22Rv1 (cell line): ENCODE measurements at regions not wholly inside any gene's neighbourhood (a gene's known extent, or its start where the extent isn't known, plus 50 kb on each side); places are given as distances from the start of the nearest gene placed in this dataset.

Experiments
- ZFX ChIP-seq: fragments of 450-650 bp; IDR thresholded peaks from 2 replicates; pipeline ENCODE4 v1.6.1; 2017; ENCODE audit warnings: antibody characterized with exemption, borderline replicate concordance
- TF ChIP-seq, protein P1 (sequence below): fragments of 450-650 bp; IDR thresholded peaks from 2 replicates; pipeline ENCODE4 v1.5.1; 2017; ENCODE audit warnings: mild to moderate bottlenecking

DNA sequence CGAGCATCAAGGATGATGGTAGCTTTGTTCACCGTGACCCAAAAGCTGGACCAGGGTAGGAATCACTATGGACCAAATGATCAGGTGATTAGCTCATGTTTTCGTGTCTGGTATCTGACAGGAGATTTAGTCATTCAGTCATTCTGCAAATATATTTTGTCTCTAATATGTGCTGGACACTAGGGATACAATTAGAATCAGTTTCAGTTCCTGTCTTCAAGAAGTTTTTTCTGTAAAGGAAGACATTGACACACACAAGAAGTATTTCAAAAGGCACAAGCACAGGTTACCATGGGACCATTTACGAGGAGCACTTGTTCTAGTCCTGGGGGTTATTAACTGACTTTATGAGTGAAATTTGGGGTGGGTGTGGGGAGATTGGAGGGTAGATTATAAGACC, 244.9 kb downstream of the HIVEP2 start:
- TF ChIP-seq, protein P1, sequence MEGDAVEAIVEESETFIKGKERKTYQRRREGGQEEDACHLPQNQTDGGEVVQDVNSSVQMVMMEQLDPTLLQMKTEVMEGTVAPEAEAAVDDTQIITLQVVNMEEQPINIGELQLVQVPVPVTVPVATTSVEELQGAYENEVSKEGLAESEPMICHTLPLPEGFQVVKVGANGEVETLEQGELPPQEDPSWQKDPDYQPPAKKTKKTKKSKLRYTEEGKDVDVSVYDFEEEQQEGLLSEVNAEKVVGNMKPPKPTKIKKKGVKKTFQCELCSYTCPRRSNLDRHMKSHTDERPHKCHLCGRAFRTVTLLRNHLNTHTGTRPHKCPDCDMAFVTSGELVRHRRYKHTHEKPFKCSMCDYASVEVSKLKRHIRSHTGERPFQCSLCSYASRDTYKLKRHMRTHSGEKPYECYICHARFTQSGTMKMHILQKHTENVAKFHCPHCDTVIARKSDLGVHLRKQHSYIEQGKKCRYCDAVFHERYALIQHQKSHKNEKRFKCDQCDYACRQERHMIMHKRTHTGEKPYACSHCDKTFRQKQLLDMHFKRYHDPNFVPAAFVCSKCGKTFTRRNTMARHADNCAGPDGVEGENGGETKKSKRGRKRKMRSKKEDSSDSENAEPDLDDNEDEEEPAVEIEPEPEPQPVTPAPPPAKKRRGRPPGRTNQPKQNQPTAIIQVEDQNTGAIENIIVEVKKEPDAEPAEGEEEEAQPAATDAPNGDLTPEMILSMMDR: no peak
- no peak for TF ChIP-seq ZFX
